ENCODE measurements at regions not wholly inside any gene's neighbourhood (a gene's known extent, or its start where the extent isn't known, plus 50 kb on each side); places are given as distances from the start of the nearest gene placed in this dataset.
"Not testable (repeated sequence)": the region's sequence is repeated elsewhere in the genome, so short reads cannot be mapped to it uniquely, and the experiment has no call there.

- TF ChIP-seq CTCF, POLR2A (IDR thresholded peaks at IDR 0.05): not testable (repeated sequence)
Observed at GRCh38 chr4:72636866-72637265, 67.8 kb upstream of the ADAMTS3 start.

All from Peyer's patch (tissue), 4 donors.